Uterus (tissue), 2 donors: ENCODE measurements at regions not wholly inside any gene's neighbourhood (a gene's known extent, or its start where the extent isn't known, plus 50 kb on each side); places are given as distances from the start of the nearest gene placed in this dataset.

Experiments used
- CTCF ChIP-seq, 4 experiments: fragments of 200-600 bp in 2 of 4; fragments of 450-650 bp in 2 of 4; sonication (generic) in 2 of 4; IDR thresholded peaks; one replicate each; pipeline ENCODE4 v1.5.1; 2016 to 2019; ENCODE audit warnings: antibody characterized with exemption in 4 of 4, mild to moderate bottlenecking in 2 of 4, moderate library complexity in 1 of 4
- POLR2A ChIP-seq, 2 donors: fragments of 450-650 bp; IDR thresholded peaks; one replicate each; pipeline ENCODE4 v1.6.1; 2016; ENCODE audit warnings: antibody characterized with exemption in 2 of 2, mild to moderate bottlenecking in 1 of 2, moderate library complexity in 1 of 2

GRCh38 chr1:30147188-30147587 lies 576.2 kb downstream of the MATN1 start:
- TF ChIP-seq CTCF (IDR thresholded peaks at IDR 0.05) (no peak), POLR2A (IDR thresholded peaks at IDR 0.05) (no peak)
